Activated T-cell treated with anti-CD3 and anti-CD28 coated beads for 4 hours (primary cell): ENCODE measurements at regions not wholly inside any gene's neighbourhood (a gene's known extent, or its start where the extent isn't known, plus 50 kb on each side); places are given as distances from the start of the nearest gene placed in this dataset.
"Not testable (repeated sequence)": the region's sequence is repeated elsewhere in the genome, so short reads cannot be mapped to it uniquely, and the experiment has no call there.

Experiments used
- DNase-seq: peaks from one replicate; pipeline ENCODE4 v3.0.0-alpha.2; 2020

DNA sequence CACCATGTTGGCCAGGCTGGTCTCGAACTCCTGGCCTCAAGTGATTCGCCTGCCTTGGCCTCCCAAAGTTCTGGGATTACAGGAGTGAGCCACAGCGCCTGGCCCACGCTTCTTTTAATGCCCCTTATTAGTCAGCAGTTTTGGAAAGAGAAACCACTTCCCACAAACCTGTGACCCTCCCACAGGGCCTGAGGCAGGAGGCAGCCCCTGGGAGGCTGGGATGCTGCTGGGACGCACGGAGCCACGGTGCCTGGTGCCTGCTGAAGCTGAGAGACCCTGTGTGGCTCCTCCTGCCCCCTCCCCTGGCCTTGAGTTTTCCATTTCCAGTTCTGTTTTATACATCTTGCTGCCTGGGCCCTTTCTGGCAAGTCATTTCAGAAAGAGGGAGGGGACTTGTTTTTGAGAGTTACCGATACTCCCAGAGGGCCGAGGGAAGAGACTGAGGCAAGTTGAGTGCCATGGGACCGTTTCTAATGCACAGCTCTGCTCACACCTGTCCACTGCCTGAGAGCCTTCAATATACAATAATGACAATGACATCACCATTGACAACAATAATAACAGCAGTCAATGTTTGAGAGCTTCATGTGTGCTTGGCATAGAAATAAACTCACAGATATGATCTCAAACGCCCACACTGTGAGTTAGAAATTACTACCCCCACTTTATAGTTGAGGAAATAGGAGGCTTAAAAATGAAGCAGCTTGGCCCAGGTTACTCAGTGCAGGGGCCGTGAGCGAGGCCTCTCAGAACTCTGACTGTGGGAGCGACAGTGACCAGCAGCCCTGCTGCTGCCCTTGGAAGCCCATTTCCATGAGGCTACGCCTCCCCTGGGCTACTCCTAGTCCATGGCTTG lies 78.1 kb upstream of the YWHAQ start:
- no peak for DNase-seq

DNA sequence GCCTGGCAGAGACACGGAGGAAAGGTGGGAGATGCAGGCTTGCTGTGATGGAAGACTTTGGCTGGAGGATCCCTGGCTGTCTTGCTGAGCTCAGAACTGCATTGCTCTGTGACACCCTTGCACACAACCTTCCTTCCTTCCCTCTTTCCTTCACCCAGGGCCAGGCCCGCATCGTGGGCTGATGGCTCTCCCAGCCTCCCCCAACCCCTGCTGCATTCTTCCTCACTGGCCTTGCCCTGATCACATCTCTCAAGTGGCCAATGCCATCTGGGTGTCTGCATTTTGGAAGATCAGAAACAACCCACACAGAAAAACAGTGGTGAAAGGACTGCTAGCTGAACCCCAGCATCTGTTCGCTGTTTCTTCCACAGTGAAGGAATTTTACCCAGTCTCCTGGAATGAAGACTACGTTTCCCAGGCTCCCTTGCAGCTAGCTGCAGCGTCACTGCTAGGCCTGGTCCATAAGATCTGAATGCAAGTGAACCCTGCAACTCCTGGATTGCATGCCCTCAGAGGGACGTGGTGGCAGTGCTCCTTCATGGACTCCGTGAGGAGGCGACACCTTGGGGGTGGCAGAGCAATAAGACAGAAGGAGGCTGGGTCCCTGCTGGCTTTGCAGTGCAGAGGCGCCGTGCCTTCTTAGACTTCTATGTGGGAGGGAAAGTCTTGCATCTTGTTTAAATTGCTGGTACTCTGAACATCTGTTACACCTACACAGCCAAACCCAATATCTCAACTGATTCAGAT lies 78.9 kb upstream of the YWHAQ start:
- no peak for DNase-seq

DNA sequence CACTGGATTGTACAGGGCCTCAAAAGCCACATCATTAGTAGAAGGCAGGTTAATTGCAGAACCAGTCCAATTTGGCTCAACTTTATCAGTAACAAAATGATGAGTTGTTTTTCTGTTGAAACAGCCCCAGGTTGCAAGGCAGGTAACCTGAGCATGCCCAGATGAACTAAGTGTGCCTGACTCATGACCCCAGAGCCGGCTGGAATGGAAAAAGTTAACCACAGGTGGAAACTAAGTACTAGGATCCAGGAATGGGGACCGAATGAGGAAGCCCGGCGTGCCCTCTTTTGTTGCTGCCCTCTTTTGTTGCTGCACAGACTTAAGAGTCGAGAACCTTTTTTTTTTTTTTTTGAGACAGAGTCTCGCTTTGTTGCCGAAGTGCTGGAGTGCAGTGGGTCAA lies 79.5 kb upstream of the YWHAQ start:
- no peak for DNase-seq

DNA sequence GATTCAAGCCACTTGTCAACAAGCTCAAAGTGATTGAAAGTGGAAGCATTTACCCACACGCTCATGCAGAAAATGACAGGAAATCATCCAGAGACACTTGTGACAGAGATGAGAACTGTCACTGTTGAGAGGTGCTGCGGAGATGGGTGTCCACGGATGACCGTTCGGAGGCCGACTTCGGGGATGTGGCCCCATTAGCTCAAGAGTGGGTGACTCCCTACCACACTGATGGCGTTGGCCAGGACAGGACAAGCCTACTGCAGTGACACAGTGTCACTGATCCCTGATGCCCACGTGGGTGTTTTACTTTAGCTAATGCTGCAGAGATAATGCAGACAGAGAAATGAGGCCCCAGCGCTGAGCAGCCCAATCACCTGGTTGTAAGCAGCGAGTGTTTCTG lies 81.5 kb upstream of the YWHAQ start:
- DNase-seq: no peak

DNA sequence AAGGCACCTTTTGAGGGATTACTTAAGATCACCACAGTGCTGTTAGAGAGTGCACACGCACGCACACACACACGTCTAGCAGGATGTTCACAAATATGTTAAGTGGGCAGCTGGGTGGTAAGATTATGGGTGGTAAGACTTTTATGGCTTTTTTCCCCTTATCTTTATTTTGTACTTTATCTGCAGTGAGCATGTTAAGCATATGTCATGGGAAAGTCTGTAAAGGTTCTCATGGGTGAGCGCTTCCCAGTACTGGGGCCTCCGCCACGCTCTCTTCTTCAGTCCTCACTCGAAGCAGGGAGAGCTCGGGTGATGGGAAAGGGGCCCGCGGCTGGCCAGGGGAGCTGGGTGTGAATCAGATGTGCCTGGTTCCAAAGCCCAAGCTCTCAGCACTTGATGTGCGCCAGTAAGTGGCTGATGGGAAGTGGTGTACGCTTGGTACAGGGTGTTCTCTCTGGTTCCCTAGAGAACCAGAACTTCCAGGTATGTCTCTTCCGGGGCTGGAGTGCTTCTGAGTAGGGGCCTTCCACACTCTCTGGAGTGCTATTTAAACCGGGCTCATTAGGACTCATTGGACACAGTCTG lies 83.9 kb upstream of the YWHAQ start:
- no peak for DNase-seq

DNA sequence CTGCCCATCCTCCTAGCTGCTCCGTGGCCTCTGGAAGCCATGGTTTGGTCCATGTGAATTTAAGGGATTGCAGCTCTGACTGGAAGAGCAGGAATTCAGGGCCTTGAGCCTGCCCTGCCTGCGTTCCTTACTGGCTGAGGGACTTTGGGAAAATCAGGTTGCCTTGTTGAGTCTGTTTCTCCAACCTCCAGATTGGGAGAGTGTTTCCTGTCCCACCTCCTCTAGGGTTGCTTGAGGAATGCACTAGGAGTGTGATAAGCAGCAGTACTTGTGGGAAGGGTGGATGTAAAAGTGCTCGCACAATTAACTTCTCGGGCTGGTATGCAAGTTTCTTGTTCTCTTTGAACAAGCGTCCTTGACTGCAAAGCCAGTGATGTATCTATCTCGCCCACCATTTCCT lies 84.4 kb upstream of the YWHAQ start:
- DNase-seq: no peak

DNA sequence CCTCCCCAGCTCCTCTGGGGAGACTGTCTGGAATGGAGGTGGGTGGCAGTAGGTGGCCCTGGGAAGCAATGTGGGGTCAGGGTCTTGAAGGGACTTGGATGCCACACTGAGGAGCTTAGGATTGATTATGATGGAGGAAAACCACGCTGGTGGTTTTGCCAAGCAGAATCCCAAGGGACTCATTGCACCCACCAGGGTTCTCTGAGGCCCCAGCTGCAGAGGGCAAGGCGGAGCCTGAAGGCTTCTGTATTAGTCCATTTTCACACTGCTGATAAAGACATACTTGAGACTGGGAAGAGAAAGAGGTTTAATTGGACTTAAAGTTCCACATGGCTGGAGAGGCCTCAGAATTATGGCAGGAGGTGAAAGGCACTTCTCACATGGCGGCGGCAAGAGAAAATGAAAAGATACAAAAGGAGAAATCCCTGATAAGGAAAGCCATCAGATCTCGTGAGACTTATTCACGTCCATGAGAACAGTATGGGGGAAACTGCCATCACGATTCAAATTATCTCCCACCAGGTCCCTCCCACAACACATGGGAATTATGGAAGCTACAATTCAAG lies 87.2 kb upstream of the YWHAQ start:
- DNase-seq: no peak

DNA sequence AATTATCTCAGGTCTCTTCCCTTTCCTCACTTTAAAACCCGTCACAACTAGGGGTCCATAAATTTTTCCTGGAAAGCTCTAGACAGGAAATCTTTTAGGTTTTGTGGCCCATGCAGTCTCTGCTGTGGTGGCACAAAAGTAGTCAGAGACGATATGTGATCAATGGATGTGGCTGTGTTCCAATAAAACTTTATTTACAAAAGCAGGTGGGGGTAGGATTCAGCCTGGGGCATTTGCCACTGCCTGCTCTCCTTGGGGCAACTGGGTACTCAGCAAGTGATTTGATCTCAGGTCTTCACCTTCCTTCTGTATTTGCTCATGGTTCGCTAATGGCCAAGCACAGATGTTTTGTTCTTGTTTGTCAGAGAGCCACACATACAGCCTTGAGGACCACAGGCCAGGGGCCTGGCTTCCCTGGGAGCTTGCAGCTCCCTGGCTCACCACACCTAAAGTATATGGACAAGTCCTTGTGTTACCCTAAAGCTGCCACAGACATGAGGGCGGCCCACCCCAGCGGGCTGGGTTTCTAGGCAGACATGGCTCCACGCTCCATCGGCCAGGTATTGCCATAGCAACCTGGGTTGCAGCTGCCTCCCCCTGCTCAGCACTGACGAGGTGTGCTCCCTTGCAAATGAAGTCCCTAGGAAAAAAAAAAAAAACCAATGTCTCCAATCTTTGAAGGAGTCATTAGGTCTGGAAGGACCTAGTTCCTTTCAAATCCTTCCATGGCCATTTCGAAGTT lies 89.7 kb upstream of the YWHAQ start:
- no peak for DNase-seq

DNA sequence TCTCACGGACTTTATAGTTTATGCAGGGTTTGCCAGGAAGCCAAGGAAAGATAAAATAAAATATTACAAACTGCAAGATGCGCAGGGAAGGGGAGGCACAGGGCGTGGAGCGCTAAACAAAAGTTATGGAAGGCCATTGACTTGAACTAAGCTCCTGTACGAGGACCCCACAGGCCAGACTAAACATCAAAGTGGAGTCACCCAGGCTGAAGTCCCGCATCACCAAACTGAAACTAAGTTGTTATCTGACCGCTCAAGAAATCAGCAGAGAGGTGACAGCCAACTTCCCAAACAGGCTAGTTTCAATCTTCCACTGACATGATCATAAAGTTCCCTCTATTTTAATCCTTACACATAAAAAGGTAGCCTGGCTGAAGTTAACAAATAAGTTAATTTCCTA lies 90.5 kb upstream of the YWHAQ start:
- DNase-seq: no peak

DNA sequence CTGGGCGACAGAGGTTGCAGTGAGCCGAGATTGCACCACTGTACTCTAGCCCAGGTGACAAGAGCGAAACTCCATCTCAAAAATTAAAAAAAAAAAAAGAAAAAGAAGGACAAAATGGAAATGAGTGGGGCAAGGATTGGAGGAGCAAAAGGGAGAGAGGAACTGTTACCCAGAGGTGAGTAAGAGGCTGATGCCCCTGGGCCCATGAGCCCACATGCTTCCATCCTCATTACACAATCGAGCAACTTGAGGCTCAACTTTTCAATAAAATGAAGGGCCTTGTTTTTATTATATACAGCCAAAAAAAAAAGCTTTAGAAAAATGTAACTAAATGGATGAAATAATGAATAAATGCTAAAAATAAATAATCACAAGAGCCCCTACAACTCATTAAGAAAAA lies 91.7 kb upstream of the YWHAQ start:
- DNase-seq: no peak

DNA sequence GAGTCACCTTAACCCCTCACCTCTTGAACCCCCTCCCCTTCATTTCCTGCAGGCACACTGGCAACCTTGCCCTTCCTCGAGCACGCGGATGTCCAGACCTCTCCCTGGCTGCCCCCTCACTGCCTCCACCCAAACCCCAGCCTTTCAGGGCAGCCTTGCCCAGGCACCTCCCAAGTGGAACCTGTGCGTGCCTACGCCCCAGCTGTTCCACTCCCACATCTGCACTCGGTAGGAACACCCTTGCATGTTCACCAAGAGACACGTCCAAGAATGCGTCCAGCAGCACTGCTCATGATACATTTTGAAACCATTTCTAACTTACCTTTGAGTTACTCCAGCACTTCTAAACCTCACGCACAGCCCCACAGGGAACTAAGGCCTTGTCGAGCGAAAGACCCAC lies 93.8 kb upstream of the YWHAQ start:
- DNase-seq: no peak

DNA sequence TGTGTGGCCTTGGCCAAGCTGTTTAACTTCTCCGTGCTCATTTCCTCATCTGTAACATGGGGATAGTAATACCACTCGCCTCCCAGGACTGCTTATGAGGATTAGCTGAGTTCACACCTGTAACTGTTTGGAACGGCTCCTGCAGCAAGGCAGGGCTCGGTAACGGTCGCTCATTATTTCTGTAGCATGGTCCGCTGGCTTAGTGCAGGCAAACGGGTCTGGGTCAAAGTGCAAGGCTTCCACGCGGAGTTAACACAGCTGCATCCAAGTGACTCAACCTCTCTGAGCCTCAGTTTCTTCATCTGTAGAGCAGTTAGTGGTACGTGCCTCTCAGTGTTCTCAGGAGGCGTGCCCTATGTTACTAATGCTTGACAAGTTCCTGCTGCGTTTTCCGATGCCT lies 94.3 kb upstream of the YWHAQ start:
- no peak for DNase-seq

DNA sequence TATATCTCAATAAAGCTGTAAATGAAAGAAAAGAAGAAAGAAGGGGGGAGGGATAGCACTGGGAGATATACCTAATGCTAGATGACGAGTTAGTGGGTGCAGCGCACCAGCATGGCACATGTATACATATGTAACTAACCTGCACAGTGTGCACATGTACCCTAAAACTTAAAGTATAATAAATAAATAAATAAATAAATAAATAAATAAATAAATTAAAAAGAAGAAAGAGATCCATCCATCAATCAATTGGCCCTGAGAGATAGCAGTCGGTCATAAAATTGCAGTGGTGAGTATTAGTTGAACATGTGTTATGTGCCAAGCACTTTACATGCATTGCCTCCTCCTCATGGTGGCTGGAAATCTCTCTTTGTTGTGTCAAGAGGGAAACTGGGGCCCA lies 95.2 kb upstream of the YWHAQ start:
- DNase-seq: not testable (repeated sequence)

DNA sequence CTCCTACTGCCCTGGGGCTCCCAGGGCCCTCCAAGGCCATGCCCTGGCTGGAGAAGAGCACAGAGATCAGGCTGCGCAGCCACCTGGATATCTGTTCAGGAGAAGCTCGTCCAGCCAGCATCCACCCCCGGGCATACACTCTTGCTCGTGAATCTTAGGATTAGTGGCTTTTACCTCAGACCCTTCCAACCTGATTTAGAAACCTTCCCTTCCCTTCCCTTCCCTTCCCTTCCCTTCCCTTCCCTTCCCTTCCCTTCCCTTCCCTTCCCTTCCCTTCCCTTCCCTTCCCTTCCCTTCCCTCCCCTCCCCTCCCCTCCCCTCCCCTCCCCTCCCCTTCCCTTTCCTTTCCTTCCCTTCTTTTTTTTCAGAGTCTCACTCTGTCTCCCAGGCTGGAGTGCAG lies 99.7 kb upstream of the YWHAQ start:
- DNase-seq: not testable (repeated sequence)

DNA sequence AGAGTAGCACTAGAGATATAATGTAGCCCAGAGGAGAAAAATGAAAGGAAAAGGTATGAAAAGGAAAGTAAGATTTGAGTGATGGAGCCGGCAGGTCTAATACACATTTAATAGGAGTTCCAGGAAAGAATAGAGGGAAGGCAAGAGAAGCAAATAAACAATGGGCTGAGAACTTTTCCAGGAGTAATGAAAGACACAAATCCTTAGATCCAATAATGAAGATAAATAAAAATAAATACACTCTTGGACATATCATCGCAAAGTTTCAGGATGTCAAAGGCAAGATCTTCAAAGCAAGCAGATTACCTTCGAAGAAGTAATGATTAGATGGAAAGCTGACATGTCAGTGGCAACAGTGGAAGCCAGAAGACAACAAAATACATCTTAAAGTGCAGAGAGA lies 102.0 kb upstream of the YWHAQ start:
- DNase-seq: no peak

DNA sequence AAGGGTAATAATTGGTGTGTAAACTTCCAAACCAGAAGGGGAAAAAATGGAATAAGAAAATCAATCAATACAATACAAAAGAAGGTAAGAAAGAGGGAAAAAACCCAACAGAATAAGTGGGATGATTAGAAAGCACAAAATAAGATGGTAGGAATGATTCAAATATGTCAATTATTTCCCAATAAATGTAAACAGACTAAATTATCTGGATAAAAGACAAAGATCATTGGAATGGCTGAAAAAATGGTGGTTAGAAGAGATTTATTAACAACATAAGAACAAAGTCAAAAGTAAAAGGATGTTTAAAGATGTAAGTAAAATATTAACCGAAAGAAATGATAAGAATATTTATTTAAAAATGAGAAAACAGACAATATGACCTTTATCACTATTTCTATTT lies 103.5 kb upstream of the YWHAQ start:
- no peak for DNase-seq

DNA sequence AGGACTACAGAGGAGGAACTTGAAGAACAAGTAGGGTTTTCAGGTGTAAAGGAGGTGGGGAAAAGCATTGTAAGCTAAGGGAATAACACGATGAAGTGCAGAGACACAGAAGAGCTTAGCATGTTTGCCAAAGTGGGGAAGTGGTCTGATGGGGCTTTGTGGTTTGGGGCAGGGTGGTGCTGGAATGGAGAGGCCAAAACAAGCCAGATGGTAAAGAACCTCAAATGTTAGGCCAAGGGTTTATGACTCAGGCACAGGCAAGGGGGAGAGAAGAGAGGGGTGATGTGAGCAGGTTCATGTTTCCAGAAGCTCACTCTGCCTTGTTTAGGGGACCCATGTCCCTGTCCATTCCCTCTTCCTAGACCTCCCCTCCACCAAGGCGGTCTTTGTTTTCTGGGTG lies 104.5 kb upstream of the YWHAQ start:
- no peak for DNase-seq

DNA sequence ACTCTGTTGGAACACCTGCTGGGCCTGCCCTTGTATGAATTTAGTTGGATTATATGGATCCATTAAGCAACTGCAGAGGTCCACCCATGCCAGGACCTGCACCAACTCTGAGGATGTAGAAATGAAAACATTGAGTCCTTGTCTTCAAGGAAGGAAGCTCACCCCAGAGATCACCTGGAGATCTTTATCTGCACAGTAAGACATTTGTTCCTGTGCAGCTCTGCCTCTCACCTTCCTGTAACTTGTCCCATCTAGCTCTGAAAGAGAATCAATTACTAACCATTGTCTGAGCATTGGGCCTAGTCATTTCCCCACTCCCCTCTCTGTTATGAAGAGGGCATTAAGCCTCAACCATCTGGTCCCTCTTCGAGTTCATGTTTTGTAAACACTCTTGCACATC lies 105.2 kb upstream of the YWHAQ start:
- DNase-seq: no peak

DNA sequence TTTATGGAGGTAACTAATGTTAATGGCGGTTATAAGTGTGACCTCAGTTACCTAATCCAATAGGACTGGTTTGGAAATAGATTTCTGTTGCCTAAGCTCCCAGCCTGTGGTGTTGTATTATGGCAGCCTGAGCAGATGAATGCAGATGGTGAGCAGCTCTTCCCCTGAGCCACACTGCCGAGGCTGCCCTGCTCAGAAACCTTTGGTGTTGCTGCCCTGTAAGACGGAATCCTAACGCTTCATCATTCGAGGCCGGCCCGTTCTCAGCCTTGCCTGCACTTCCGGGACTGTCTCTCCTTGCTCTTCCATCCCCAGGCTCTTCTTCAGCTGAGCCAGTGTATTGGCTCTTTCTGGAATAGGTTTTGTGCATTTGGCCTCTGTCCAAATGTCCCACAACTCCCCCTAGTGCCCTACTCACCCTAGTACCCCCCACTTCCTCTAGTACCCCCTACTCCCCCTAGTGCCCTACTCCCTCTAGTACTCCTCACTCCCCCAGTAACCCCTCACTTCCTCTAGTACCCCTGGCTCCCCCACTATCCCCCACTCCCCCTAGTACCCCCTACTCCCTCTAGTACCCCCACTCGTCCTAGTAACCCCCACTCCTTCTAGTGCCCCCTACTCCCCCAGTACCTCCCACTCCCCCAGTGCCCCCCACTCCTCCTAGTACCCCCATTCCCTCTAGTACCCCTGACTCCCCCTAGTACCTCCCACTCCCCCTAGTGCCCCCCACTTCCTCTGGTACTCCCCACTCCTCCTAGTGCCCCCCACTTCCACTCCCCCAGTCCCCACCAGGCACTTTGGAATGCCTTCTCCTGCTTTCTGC lies 106.0 kb upstream of the TAF1B start:
- DNase-seq: no peak

DNA sequence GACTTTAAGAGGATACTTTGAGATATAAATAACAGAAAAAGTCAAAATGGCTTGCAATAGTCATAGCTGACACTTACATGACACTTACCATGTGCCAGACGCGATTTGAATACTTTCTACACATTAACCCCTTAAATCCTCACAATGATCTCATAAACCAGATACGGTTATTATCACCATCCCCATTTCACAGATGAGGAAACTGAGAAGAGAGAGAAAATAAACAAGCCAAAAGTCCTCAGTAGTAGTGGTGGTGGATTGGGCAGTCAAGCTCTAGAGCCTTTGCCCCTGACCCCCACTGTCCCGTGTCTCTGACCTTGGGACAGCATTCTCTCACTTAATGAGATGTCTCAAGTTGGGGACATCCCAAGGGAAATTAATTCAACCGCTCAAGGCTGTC lies 105.2 kb upstream of the TAF1B start:
- no peak for DNase-seq

DNA sequence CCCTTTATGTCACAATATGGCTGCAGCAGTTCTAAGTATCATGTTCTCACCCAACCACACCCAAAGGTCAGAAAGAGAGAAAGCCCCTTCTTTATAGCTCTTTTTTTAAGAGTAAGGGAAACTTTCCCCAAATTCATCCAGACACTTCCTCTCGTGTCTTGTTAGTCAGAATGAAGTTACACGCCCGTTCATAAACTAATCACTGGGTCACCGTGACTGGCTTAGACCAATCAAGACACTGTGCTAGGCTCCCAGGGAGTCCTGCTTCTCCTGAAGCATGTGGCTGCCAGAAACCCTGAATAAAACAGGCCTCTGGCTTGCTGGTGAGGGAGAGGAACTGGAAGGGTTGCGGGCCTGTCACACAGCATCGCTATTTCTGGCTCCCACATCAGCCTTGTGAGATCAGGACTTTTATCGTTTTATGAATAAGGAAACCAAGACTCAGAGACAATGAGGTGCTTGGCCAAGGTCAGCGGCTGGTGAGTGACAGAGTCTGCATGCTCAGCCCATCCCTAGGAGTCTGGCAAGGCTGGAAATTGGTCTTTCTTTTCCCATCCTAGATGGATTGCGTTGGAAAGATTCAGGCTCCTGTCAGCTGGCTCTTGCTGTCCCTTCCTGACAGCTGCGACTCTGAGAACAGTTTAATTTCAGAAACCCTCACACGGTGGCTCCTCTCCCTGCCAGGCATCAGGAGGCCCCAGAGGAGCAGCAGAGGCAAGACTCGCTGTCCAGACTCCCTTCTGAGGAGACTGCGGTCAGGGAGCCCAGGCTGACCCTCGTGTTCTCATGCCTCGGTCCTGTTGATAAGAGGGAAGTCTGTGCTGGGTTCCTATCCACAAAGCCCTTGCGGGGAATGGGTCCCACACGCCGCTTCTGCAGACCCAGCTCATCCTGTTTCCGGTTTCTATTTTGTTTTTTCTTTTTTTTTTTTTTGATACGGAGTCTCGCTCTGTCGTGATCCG lies 104.5 kb upstream of the TAF1B start:
- no peak for DNase-seq
